HEK293 (cell line): ENCODE measurements at regions not wholly inside any gene's neighbourhood (a gene's known extent, or its start where the extent isn't known, plus 50 kb on each side); places are given as distances from the start of the nearest gene placed in this dataset.

Source experiments
- GLIS2 ChIP-seq: fragments of 450-650 bp; formaldehyde crosslinking; IDR thresholded peaks from 2 replicates; pipeline ENCODE4 v1.5.1; 2016; ENCODE audit warnings: missing biosample characterization, missing genetic modification characterization
- MYNN ChIP-seq: fragments of 450-650 bp; formaldehyde crosslinking; IDR thresholded peaks from 2 replicates; pipeline ENCODE4 v1.5.1; 2016; ENCODE audit warnings: missing biosample characterization, missing genetic modification characterization, borderline replicate concordance
- ZBTB20 ChIP-seq: fragments of 450-650 bp; formaldehyde crosslinking; IDR thresholded peaks from 2 replicates; pipeline ENCODE4 v1.5.1; 2016; ENCODE audit warnings: missing biosample characterization, missing genetic modification characterization
- ZNF341 ChIP-seq: fragments of 450-650 bp; formaldehyde crosslinking; IDR thresholded peaks from 2 replicates; pipeline ENCODE4; 2016; ENCODE audit warnings: low read depth, missing biosample characterization, missing genetic modification characterization
- ZNF423 ChIP-seq: fragments of 450-650 bp; formaldehyde crosslinking; IDR thresholded peaks from 2 replicates; pipeline ENCODE4 v1.5.1; 2016; ENCODE audit warnings: missing biosample characterization, missing genetic modification characterization
- ZNF560 ChIP-seq: fragments of 450-650 bp; formaldehyde crosslinking; IDR thresholded peaks from 2 replicates; pipeline ENCODE4 v1.5.1; 2017; ENCODE audit warnings: missing biosample characterization, missing genetic modification characterization, borderline replicate concordance
- ZNF561 ChIP-seq: fragments of 450-650 bp; IDR thresholded peaks from 2 replicates; pipeline ENCODE4 v1.5.1; 2018; ENCODE audit warnings: missing biosample characterization, missing genetic modification characterization, borderline replicate concordance
- TF ChIP-seq, protein P1 (sequence below): fragments of 450-650 bp; formaldehyde crosslinking; IDR thresholded peaks from 2 replicates; pipeline ENCODE4 v1.5.1; 2016; ENCODE audit warnings: missing biosample characterization, missing genetic modification characterization
- TF ChIP-seq, protein P2 (sequence below): fragments of 450-650 bp; formaldehyde crosslinking; IDR thresholded peaks from 2 replicates; pipeline ENCODE4 v1.5.1; 2016; ENCODE audit warnings: missing biosample characterization, missing genetic modification characterization, borderline replicate concordance

DNA sequence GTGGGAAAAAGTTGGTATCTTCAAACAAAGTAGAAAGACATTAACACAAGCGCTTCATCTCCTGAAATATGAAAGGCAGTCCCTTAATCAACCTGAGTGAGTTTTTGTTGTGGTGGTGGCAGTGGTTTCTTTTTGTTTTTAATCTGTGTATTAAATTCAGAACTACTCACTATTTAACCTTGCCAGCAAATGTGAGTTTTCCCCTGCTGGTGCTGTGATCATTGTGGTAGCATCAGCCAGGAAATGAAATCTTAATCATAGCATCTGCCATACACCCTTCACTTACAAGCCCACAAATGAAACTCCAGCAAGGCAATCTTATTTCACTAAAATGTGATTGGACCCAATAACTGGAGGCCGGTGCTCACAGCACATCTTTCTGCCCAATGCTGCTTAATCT, 229.7 kb downstream of the SHOX2 start:
- TF ChIP-seq, protein P1, sequence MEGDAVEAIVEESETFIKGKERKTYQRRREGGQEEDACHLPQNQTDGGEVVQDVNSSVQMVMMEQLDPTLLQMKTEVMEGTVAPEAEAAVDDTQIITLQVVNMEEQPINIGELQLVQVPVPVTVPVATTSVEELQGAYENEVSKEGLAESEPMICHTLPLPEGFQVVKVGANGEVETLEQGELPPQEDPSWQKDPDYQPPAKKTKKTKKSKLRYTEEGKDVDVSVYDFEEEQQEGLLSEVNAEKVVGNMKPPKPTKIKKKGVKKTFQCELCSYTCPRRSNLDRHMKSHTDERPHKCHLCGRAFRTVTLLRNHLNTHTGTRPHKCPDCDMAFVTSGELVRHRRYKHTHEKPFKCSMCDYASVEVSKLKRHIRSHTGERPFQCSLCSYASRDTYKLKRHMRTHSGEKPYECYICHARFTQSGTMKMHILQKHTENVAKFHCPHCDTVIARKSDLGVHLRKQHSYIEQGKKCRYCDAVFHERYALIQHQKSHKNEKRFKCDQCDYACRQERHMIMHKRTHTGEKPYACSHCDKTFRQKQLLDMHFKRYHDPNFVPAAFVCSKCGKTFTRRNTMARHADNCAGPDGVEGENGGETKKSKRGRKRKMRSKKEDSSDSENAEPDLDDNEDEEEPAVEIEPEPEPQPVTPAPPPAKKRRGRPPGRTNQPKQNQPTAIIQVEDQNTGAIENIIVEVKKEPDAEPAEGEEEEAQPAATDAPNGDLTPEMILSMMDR (tag by site-specific recombination): no peak
- TF ChIP-seq GLIS2 (tag by site-specific recombination) (no peak), ZNF423 (tag by site-specific recombination) (no peak), ZBTB20 (tag by site-specific recombination) (no peak), ZNF561 (no peak), MYNN (tag by site-specific recombination) (no peak), ZNF560 (tag by site-specific recombination) (no peak), ZNF341 (tag by site-specific recombination) (no peak)
- TF ChIP-seq, protein P2, sequence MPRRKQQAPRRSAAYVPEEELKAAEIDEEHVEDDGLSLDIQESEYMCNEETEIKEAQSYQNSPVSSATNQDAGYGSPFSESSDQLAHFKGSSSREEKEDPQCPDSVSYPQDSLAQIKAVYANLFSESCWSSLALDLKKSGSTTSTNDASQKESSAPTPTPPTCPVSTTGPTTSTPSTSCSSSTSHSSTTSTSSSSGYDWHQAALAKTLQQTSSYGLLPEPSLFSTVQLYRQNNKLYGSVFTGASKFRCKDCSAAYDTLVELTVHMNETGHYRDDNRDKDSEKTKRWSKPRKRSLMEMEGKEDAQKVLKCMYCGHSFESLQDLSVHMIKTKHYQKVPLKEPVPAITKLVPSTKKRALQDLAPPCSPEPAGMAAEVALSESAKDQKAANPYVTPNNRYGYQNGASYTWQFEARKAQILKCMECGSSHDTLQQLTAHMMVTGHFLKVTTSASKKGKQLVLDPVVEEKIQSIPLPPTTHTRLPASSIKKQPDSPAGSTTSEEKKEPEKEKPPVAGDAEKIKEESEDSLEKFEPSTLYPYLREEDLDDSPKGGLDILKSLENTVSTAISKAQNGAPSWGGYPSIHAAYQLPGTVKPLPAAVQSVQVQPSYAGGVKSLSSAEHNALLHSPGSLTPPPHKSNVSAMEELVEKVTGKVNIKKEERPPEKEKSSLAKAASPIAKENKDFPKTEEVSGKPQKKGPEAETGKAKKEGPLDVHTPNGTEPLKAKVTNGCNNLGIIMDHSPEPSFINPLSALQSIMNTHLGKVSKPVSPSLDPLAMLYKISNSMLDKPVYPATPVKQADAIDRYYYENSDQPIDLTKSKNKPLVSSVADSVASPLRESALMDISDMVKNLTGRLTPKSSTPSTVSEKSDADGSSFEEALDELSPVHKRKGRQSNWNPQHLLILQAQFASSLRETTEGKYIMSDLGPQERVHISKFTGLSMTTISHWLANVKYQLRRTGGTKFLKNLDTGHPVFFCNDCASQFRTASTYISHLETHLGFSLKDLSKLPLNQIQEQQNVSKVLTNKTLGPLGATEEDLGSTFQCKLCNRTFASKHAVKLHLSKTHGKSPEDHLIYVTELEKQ (tag by site-specific recombination): no peak
